ENCODE measurements at regions not wholly inside any gene's neighbourhood (a gene's known extent, or its start where the extent isn't known, plus 50 kb on each side); places are given as distances from the start of the nearest gene placed in this dataset.
"Not testable (repeated sequence)": the region's sequence is repeated elsewhere in the genome, so short reads cannot be mapped to it uniquely, and the experiment has no call there.

GRCh38 chrX:139342594-139342991, 187.9 kb upstream of the F9 start:
- H4K91ac ChIP-seq (ENCODE audit: low read length); H3K14ac ChIP-seq (ENCODE audit: low read length in 2 of 2); H3K4me1 ChIP-seq (ENCODE audit: control insufficient read depth, insufficient read depth, low read depth, low read length); H2BK15ac ChIP-seq (ENCODE audit: low read depth, poor library complexity, severe bottlenecking); H3K36me3 ChIP-seq (ENCODE audit: control insufficient read depth in 1 of 2, insufficient read depth in 2 of 2, low read depth in 1 of 2, low read length in 2 of 2); H3K4me3 ChIP-seq (ENCODE audit: insufficient read depth in 1 of 2, low read depth in 1 of 2, low read length in 2 of 2); H3K23ac ChIP-seq (ENCODE audit: low read length in 2 of 2); H3K4ac ChIP-seq (ENCODE audit: low read depth in 1 of 2, low read length in 2 of 2); H3K4me2 ChIP-seq (ENCODE audit: low read length, poor library complexity, severe bottlenecking); H2BK12ac ChIP-seq (ENCODE audit: low read length in 2 of 2); DNase-seq; H2BK5ac ChIP-seq (ENCODE audit: low read depth, low read length, poor library complexity, severe bottlenecking); H2AK5ac ChIP-seq (ENCODE audit: low read length, severe bottlenecking); H3K9ac ChIP-seq (ENCODE audit: low read length); H2BK120ac ChIP-seq (ENCODE audit: low read depth, low read length); H3K27me3 ChIP-seq (ENCODE audit: control insufficient read depth in 1 of 2, insufficient read depth in 1 of 2, low read length in 2 of 2); H3K27ac ChIP-seq (ENCODE audit: low read length, poor library complexity, severe bottlenecking); H3K18ac ChIP-seq (ENCODE audit: low read depth in 1 of 2, low read length in 2 of 2); H2AFZ ChIP-seq (ENCODE audit: low read depth, low read length); H3K79me1 ChIP-seq (replicated peaks; ENCODE audit: low read length, poor library complexity, severe bottlenecking); H4K8ac ChIP-seq (ENCODE audit: low read length); H3K9me3 ChIP-seq (ENCODE audit: control insufficient read depth, low read length): not testable (repeated sequence)
- no CpG with 5 or more reads among the region's 4 CpGs for WGBS

DNA sequence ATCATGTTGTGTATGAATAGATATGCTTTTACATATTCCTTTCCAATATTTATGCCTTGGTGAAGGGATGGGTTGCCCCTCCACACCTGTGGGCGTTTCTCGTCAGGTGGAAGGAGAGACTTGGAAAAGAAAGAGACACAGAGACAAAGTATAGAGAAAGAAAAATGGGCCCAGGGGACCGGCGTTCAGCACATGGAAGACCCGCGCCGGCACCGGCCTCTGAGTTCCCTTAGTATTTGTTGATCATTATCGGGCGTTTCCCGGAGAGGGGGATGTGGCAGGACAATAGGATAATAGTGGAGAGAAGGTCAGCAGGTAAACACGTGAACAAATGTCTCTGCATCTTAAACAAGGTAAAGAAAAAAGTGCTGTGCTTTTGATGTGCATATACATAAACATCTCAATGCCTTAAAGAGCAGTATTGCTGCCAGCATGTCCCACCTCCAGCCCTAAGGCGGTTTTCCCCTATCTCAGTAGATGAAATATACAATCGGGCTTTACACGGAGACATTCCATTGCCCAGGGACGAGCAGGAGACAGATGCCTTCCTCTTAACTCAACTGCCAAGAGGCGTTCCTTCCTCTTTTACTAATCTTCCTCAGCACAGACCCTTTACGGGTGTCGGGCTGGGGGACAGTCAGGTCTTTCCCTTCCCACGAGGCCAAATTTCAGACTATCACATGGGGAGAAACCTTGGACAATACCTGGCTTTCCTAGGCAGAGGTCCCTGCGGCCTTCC, 188.5 kb upstream of the F9 start:
- H4K91ac ChIP-seq (ENCODE audit: low read length); H3K4me1 ChIP-seq (ENCODE audit: control insufficient read depth, insufficient read depth, low read depth, low read length); H3K9ac ChIP-seq (ENCODE audit: low read length); H3K4me2 ChIP-seq (ENCODE audit: low read length, poor library complexity, severe bottlenecking); H3K23ac ChIP-seq (ENCODE audit: low read length in 2 of 2); H2AK5ac ChIP-seq (ENCODE audit: low read length, severe bottlenecking); H2BK120ac ChIP-seq (ENCODE audit: low read depth, low read length); H3K27me3 ChIP-seq (ENCODE audit: control insufficient read depth in 1 of 2, insufficient read depth in 1 of 2, low read length in 2 of 2); H3K18ac ChIP-seq (ENCODE audit: low read depth in 1 of 2, low read length in 2 of 2); H3K9me3 ChIP-seq (ENCODE audit: control insufficient read depth, low read length); H3K4ac ChIP-seq (ENCODE audit: low read depth in 1 of 2, low read length in 2 of 2); H3K4me3 ChIP-seq (ENCODE audit: insufficient read depth in 1 of 2, low read depth in 1 of 2, low read length in 2 of 2); H4K8ac ChIP-seq (ENCODE audit: low read length); H3K14ac ChIP-seq (ENCODE audit: low read length in 2 of 2); H2BK5ac ChIP-seq (ENCODE audit: low read depth, low read length, poor library complexity, severe bottlenecking); DNase-seq; H3K27ac ChIP-seq (ENCODE audit: low read length, poor library complexity, severe bottlenecking); H3K36me3 ChIP-seq (ENCODE audit: control insufficient read depth in 1 of 2, insufficient read depth in 2 of 2, low read depth in 1 of 2, low read length in 2 of 2); H2BK15ac ChIP-seq (ENCODE audit: low read depth, poor library complexity, severe bottlenecking); H2BK12ac ChIP-seq (ENCODE audit: low read length in 2 of 2); H2AFZ ChIP-seq (ENCODE audit: low read depth, low read length); H3K79me1 ChIP-seq (replicated peaks; ENCODE audit: low read length, poor library complexity, severe bottlenecking): not testable (repeated sequence)
- 9% methylated on average over 11 of the region's 21 CpGs for WGBS

DNA sequence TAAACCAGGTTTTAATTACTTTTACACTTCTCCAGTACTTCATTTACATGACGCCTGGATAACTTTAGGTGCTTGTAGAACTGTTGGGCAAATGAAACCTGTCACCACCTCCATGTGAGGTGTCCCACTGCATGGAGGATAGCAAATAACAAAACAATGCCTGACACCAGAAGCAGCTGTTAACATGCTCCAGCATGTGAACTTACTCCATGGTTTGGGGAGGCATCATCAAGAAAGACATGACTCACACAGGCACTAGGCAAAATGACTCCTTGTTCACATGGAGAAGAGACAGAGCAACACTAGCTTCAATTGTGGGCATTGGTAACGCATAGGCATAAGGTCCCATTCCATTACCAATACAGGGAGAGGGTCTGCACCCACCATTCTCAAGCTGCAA, 198.1 kb upstream of the F9 start:
- no peak overlapping the region for H4K8ac ChIP-seq (ENCODE audit: low read length)
- peaks cover 9% of the 10 kb centered on the region for H3K9me3 ChIP-seq (ENCODE audit: control insufficient read depth, low read length)
- H3K23ac ChIP-seq (ENCODE audit: low read length in 2 of 2) = no peak overlapping the region
- H3K27me3 ChIP-seq (ENCODE audit: control insufficient read depth in 1 of 2, insufficient read depth in 1 of 2, low read length in 2 of 2) = no peaks in the 10 kb centered on the region
- no peak overlapping the region for H2BK12ac ChIP-seq (ENCODE audit: low read length in 2 of 2)
- no peak overlapping the region for H3K18ac ChIP-seq (ENCODE audit: low read depth in 1 of 2, low read length in 2 of 2)
- no peak overlapping the region for H3K14ac ChIP-seq (ENCODE audit: low read length in 2 of 2)
- H2BK5ac ChIP-seq (ENCODE audit: low read depth, low read length, poor library complexity, severe bottlenecking) = no peak overlapping the region
- no peaks in the 10 kb centered on the region for H3K79me1 ChIP-seq (replicated peaks; ENCODE audit: low read length, poor library complexity, severe bottlenecking)
- DNase-seq = no peak
- no peak overlapping the region for H2AK5ac ChIP-seq (ENCODE audit: low read length, severe bottlenecking)
- no peak overlapping the region for H3K27ac ChIP-seq (ENCODE audit: low read length, poor library complexity, severe bottlenecking)
- no peak overlapping the region for H3K4me3 ChIP-seq (ENCODE audit: insufficient read depth in 1 of 2, low read depth in 1 of 2, low read length in 2 of 2)
- H3K9ac ChIP-seq (ENCODE audit: low read length) = no peak overlapping the region
- H3K36me3 ChIP-seq (ENCODE audit: control insufficient read depth in 1 of 2, insufficient read depth in 2 of 2, low read depth in 1 of 2, low read length in 2 of 2) = no peaks in the 10 kb centered on the region
- H3K4ac ChIP-seq (ENCODE audit: low read depth in 1 of 2, low read length in 2 of 2) = no peak overlapping the region
- no peaks in the 10 kb centered on the region for H3K4me1 ChIP-seq (ENCODE audit: control insufficient read depth, insufficient read depth, low read depth, low read length)
- H4K91ac ChIP-seq (ENCODE audit: low read length) = no peak overlapping the region
- 78% methylated on average over 2 of the region's 2 CpGs for WGBS
- no peak overlapping the region for H2BK15ac ChIP-seq (ENCODE audit: low read depth, poor library complexity, severe bottlenecking)
- no peak overlapping the region for H2BK120ac ChIP-seq (ENCODE audit: low read depth, low read length)
- no peak overlapping the region for H2AFZ ChIP-seq (ENCODE audit: low read depth, low read length)
- no peak overlapping the region for H3K4me2 ChIP-seq (ENCODE audit: low read length, poor library complexity, severe bottlenecking)

GRCh38 chrX:139327355-139327754, 203.2 kb upstream of the F9 start:
- H2BK120ac ChIP-seq (ENCODE audit: low read depth, low read length) = no peak overlapping the region
- H3K27me3 ChIP-seq (ENCODE audit: control insufficient read depth in 1 of 2, insufficient read depth in 1 of 2, low read length in 2 of 2) = no peaks in the 10 kb centered on the region
- H3K4me3 ChIP-seq (ENCODE audit: insufficient read depth in 1 of 2, low read depth in 1 of 2, low read length in 2 of 2) = no peak overlapping the region
- no peak overlapping the region for H2BK15ac ChIP-seq (ENCODE audit: low read depth, poor library complexity, severe bottlenecking)
- H3K36me3 ChIP-seq (ENCODE audit: control insufficient read depth in 1 of 2, insufficient read depth in 2 of 2, low read depth in 1 of 2, low read length in 2 of 2) = no peaks in the 10 kb centered on the region
- H3K9me3 ChIP-seq (ENCODE audit: control insufficient read depth, low read length) = peaks cover 16% of the 10 kb centered on the region
- H2AFZ ChIP-seq (ENCODE audit: low read depth, low read length) = no peak overlapping the region
- H3K4me1 ChIP-seq (ENCODE audit: control insufficient read depth, insufficient read depth, low read depth, low read length) = no peaks in the 10 kb centered on the region
- no peak overlapping the region for H3K23ac ChIP-seq (ENCODE audit: low read length in 2 of 2)
- no peak overlapping the region for H2BK12ac ChIP-seq (ENCODE audit: low read length in 2 of 2)
- H2BK5ac ChIP-seq (ENCODE audit: low read depth, low read length, poor library complexity, severe bottlenecking) = no peak overlapping the region
- no peak overlapping the region for H3K9ac ChIP-seq (ENCODE audit: low read length)
- no peak overlapping the region for H2AK5ac ChIP-seq (ENCODE audit: low read length, severe bottlenecking)
- H4K91ac ChIP-seq (ENCODE audit: low read length) = no peak overlapping the region
- no peak overlapping the region for H3K4me2 ChIP-seq (ENCODE audit: low read length, poor library complexity, severe bottlenecking)
- no peak overlapping the region for H3K4ac ChIP-seq (ENCODE audit: low read depth in 1 of 2, low read length in 2 of 2)
- DNase-seq = no peak
- H3K14ac ChIP-seq (ENCODE audit: low read length in 2 of 2) = no peak overlapping the region
- no peak overlapping the region for H3K27ac ChIP-seq (ENCODE audit: low read length, poor library complexity, severe bottlenecking)
- no peaks in the 10 kb centered on the region for H3K79me1 ChIP-seq (replicated peaks; ENCODE audit: low read length, poor library complexity, severe bottlenecking)
- H4K8ac ChIP-seq (ENCODE audit: low read length) = no peak overlapping the region
- no peak overlapping the region for H3K18ac ChIP-seq (ENCODE audit: low read depth in 1 of 2, low read length in 2 of 2)
